ENCODE measurements at regions not wholly inside any gene's neighbourhood (a gene's known extent, or its start where the extent isn't known, plus 50 kb on each side); places are given as distances from the start of the nearest gene placed in this dataset.

- H3K27me3 ChIP-seq: no peaks in the 10 kb centered on the region
- H3K27ac ChIP-seq: no peak overlapping the region
- H3K4me1 ChIP-seq (ENCODE audit: low read depth): no peaks in the 10 kb centered on the region
- H3K4me3 ChIP-seq: no peak overlapping the region
- peak in 1 of 2 donors; percentile 5 for DNase-seq (ENCODE audit: low read depth in 1 of 2, low spot score in 1 of 2)
- no peaks in the 10 kb centered on the region for H3K9me3 ChIP-seq (ENCODE audit: low read depth)
- TF ChIP-seq CTCF (IDR thresholded peaks at IDR 0.05; ENCODE audit: low read depth, low read length): no peak
- no peaks in the 10 kb centered on the region for H3K36me3 ChIP-seq
Measured at GRCh38 chr4:30535255-30535654, 184.9 kb upstream of the PCDH7 start.

GRCh38 chr4:30536231-30536630, 183.9 kb upstream of the PCDH7 start:
- H3K36me3 ChIP-seq: no peaks in the 10 kb centered on the region
- DNase-seq (ENCODE audit: low read depth in 1 of 2, low spot score in 1 of 2): peak in 1 of 2 donors; percentile 36
- H3K4me3 ChIP-seq: no peak overlapping the region
- H3K9me3 ChIP-seq (ENCODE audit: low read depth): no peaks in the 10 kb centered on the region
- H3K27me3 ChIP-seq: no peaks in the 10 kb centered on the region
- no peak for TF ChIP-seq CTCF (IDR thresholded peaks at IDR 0.05; ENCODE audit: low read depth, low read length)
- no peaks in the 10 kb centered on the region for H3K4me1 ChIP-seq (ENCODE audit: low read depth)
- H3K27ac ChIP-seq: no peak overlapping the region

- Histone ChIP-seq H3K36me3 (no peaks in the 10 kb centered on the region), H3K27me3 (no peaks in the 10 kb centered on the region), H3K4me1 (ENCODE audit: low read depth) (no peaks in the 10 kb centered on the region), H3K9me3 (ENCODE audit: low read depth) (no peaks in the 10 kb centered on the region), H3K27ac (no peak overlapping the region), H3K4me3 (no peak overlapping the region)
- no peak for TF ChIP-seq CTCF (IDR thresholded peaks at IDR 0.05; ENCODE audit: low read depth, low read length)
- DNase-seq (ENCODE audit: low read depth in 1 of 2, low spot score in 1 of 2): peak in 1 of 2 donors; percentile 87
Measured at GRCh38 chr4:30537456-30537855, 182.7 kb upstream of the PCDH7 start.

- Histone ChIP-seq H3K9me3 (ENCODE audit: low read depth) (no peaks in the 10 kb centered on the region), H3K27ac (no peak overlapping the region), H3K36me3 (no peaks in the 10 kb centered on the region), H3K4me1 (ENCODE audit: low read depth) (no peaks in the 10 kb centered on the region), H3K27me3 (no peaks in the 10 kb centered on the region), H3K4me3 (no peak overlapping the region)
- no peak for DNase-seq (ENCODE audit: low read depth in 1 of 2, low spot score in 1 of 2)
- no peak for TF ChIP-seq CTCF (IDR thresholded peaks at IDR 0.05; ENCODE audit: low read depth, low read length)
Measured at GRCh38 chr4:30538794-30539193, 181.4 kb upstream of the PCDH7 start.

- TF ChIP-seq CTCF (IDR thresholded peaks at IDR 0.05; ENCODE audit: low read depth, low read length): no peak
- no peak overlapping the region for H3K27ac ChIP-seq
Measured at GRCh38 chr4:30543057-30543456, 177.1 kb upstream of the PCDH7 start.

GRCh38 chr4:30553151-30553550, 167.0 kb upstream of the PCDH7 start:
- no peaks in the 10 kb centered on the region for H3K27me3 ChIP-seq
- H3K4me1 ChIP-seq (ENCODE audit: low read depth): no peaks in the 10 kb centered on the region
- DNase-seq (ENCODE audit: low read depth in 1 of 2, low spot score in 1 of 2): no peak
- no peaks in the 10 kb centered on the region for H3K36me3 ChIP-seq
- H3K27ac ChIP-seq: no peak overlapping the region
- no peak for TF ChIP-seq CTCF (IDR thresholded peaks at IDR 0.05; ENCODE audit: low read depth, low read length)
- H3K9me3 ChIP-seq (ENCODE audit: low read depth): no peaks in the 10 kb centered on the region
- no peak overlapping the region for H3K4me3 ChIP-seq

More at GRCh38 chr4:30543057-30543456, 177.1 kb upstream of the PCDH7 start:
- Histone ChIP-seq H3K27me3 (no peaks in the 10 kb centered on the region), H3K4me3 (no peak overlapping the region), H3K36me3 (no peaks in the 10 kb centered on the region), H3K4me1 (ENCODE audit: low read depth) (no peaks in the 10 kb centered on the region), H3K9me3 (ENCODE audit: low read depth) (no peaks in the 10 kb centered on the region)
- no peak for DNase-seq (ENCODE audit: low read depth in 1 of 2, low spot score in 1 of 2)
